GM12892 (cell line): ENCODE measurements at regions not wholly inside any gene's neighbourhood (a gene's known extent, or its start where the extent isn't known, plus 50 kb on each side); places are given as distances from the start of the nearest gene placed in this dataset.

ENCODE experiments used
- POLR2A ChIP-seq: IDR thresholded peaks from 2 replicates; pipeline ENCODE4 v1.6.1; 2011; ENCODE audit warnings: low read depth, low read length, control low read depth
- POLR2AphosphoS5 ChIP-seq: IDR thresholded peaks from 2 replicates; pipeline ENCODE4 v1.6.1; 2011; ENCODE audit warnings: low read depth, low read length, control low read depth

DNA sequence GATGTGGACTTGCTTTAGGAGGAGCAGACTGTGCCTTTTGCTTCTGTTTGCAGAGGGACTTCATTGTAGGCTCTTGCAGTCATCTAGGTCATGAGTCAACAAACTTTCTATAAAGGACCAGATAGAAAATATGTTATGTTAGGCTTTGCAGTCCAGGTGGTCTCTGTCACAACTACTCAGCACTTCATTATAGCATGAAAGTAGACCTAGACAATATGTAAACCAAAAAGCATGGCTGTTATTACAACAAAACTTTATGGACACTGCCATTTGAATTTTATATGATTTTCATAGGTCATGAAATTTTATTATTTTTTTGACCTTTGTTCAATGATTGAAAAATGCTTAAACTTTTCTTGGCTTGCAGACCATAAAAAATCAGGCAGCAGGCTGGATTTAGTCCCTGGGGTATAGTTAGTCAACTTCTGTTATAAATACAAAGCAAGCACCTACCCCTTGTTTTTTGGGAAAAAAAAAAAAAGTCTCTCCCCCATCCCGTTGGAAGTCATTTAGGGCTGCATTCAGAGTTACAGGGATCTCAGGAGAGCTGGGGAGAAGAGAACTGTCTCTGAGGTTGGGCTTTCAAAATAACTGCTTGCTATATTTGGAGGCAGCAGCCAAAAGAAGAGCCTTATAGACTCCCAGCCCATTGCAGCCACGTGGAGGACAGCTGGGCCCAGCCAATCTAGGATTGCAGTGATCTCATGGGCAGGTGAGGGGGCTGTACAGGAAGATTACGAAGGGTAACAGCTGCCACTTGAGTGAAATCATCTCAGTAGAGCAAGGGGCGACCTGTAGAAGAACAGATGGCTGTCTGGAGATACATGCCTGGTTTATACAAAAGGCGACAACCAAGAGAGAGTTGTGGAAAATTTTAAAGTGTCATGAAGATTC is 136.6 kb upstream of the TNC start:
- TF ChIP-seq POLR2A (no peak), POLR2AphosphoS5 (no peak)
